ENCODE measurements at regions not wholly inside any gene's neighbourhood (a gene's known extent, or its start where the extent isn't known, plus 50 kb on each side); places are given as distances from the start of the nearest gene placed in this dataset.

GRCh38 chr2:105617631-105618350 lies 126.9 kb upstream of the NCK2 start:
- 41% methylated on average over 10 of the region's 12 CpGs for WGBS (ENCODE audit: low lambda C conversion rate)
- Histone ChIP-seq H3K36me3 (replicated peaks in 1 of 2; ENCODE audit: control insufficient read depth in 1 of 2, insufficient read depth in 2 of 2, low read length in 1 of 2) (no peaks in the 10 kb centered on the region), H3K9me2 (no peaks in the 10 kb centered on the region), H3K27me3 (ENCODE audit: insufficient read depth) (no peaks in the 10 kb centered on the region), H3K9me3 (no peaks in the 10 kb centered on the region), H3K4me1 (ENCODE audit: control insufficient read depth in 1 of 2, insufficient read depth in 2 of 2, low read depth in 1 of 2, low read length in 1 of 2) (no peaks in the 10 kb centered on the region), H2AFZ (ENCODE audit: low read depth) (no peak overlapping the region), H3F3A (replicated peaks; ENCODE audit: insufficient read depth) (no peaks in the 10 kb centered on the region), H3K4me2 (no peak overlapping the region), H3K27ac (ENCODE audit: low read depth in 2 of 2, low read length in 1 of 2) (no peak overlapping the region), H3K4me3 (ENCODE audit: low read depth in 2 of 2, low read length in 1 of 2) (no peak overlapping the region), H3K79me2 (ENCODE audit: insufficient read depth) (no peaks in the 10 kb centered on the region), H3K9ac (no peak overlapping the region), H4K20me1 (ENCODE audit: insufficient read depth) (no peaks in the 10 kb centered on the region)
- ChIA-PET CTCF (no interaction called here), POLR2A (no interaction called here)
- no peak for TF ChIP-seq IRF3 (IDR thresholded peaks at IDR 0.05; ENCODE audit: low read depth, low read length)
- TF ChIP-seq FOXJ3 (CRISPR knock-in tag; IDR thresholded peaks at IDR 0.05) = no peak
- TF ChIP-seq TAF1 (IDR thresholded peaks at IDR 0.05; ENCODE audit: borderline replicate concordance, low read depth, low read length) = no peak
- TF ChIP-seq TCF12 (IDR thresholded peaks at IDR 0.05) = no peak
- no peak for TF ChIP-seq MXI1 (IDR thresholded peaks at IDR 0.05; ENCODE audit: low read depth, low read length)
- TF ChIP-seq CHD2 (IDR thresholded peaks at IDR 0.05; ENCODE audit: low read length, partially characterized antibody) = no peak
- no peak for TF ChIP-seq USF2 (IDR thresholded peaks at IDR 0.05; ENCODE audit: borderline replicate concordance, low read depth, low read length)
- TF ChIP-seq MAX (IDR thresholded peaks at IDR 0.05; ENCODE audit: low read depth) = no peak
- no peak for TF ChIP-seq GABPA (IDR thresholded peaks at IDR 0.05; ENCODE audit: low read depth)
- no peak for TF ChIP-seq EP300 (IDR thresholded peaks at IDR 0.05; ENCODE audit: borderline replicate concordance in 1 of 2, low read depth in 1 of 2, low read length in 1 of 2)
- TF ChIP-seq RFX5 (IDR thresholded peaks at IDR 0.05; ENCODE audit: low read length) = no peak
- TF ChIP-seq TEAD4 (IDR thresholded peaks at IDR 0.05; ENCODE audit: borderline replicate concordance, insufficient read depth) = no peak
- TF ChIP-seq RXRA (IDR thresholded peaks at IDR 0.05; ENCODE audit: borderline replicate concordance, low read depth) = no peak
- TF ChIP-seq PBX3 (IDR thresholded peaks at IDR 0.05) = no peak
- no peak for TF ChIP-seq NRF1 (IDR thresholded peaks at IDR 0.05; ENCODE audit: low read depth, low read length)
- no peak for TF ChIP-seq REST (IDR thresholded peaks at IDR 0.05; ENCODE audit: low read depth, low read length)
- DNase-seq = no peak

Measured in SK-N-SH (cell line).